Nucleus accumbens (tissue), 56 donors: ENCODE measurements at regions not wholly inside any gene's neighbourhood (a gene's known extent, or its start where the extent isn't known, plus 50 kb on each side); places are given as distances from the start of the nearest gene placed in this dataset.
"Not testable (repeated sequence)": the region's sequence is repeated elsewhere in the genome, so short reads cannot be mapped to it uniquely, and the experiment has no call there.

Source experiments
- DNase-seq, 56 donors: peaks; one replicate each; lab custom pipeline; 2025; lab: John Stamatoyannopoulos, UW

- no peak for DNase-seq
These were observed 109.6 kb downstream of the KLF5 start for GRCh38 chr13:73168226-73168952.

GRCh38 chr13:73167028-73167820 is 108.4 kb downstream of the KLF5 start:
- no peak for DNase-seq

- DNase-seq, result no peak
These were observed 107.4 kb downstream of the KLF5 start for GRCh38 chr13:73166204-73166603.

- no peak for DNase-seq
These were observed 104.4 kb downstream of the KLF5 start for GRCh38 chr13:73162912-73163911.

GRCh38 chr13:73160371-73161031 is 101.7 kb downstream of the KLF5 start:
- DNase-seq, result not testable (repeated sequence)

GRCh38 chr13:73158851-73159250 is 100.0 kb downstream of the KLF5 start:
- no peak for DNase-seq

- DNase-seq, result no peak
These were observed 98.2 kb downstream of the KLF5 start for GRCh38 chr13:73157031-73157430.

- DNase-seq, result no peak
These were observed 87.9 kb downstream of the KLF5 start for GRCh38 chr13:73146707-73147106.

- peak in 1 of 56 donors; percentile 0 for DNase-seq
These were observed 83.3 kb downstream of the KLF5 start for GRCh38 chr13:73142071-73142470.

GRCh38 chr13:73141292-73141771 is 82.5 kb downstream of the KLF5 start:
- DNase-seq, result no peak

GRCh38 chr13:73140801-73141200 is 82.0 kb downstream of the KLF5 start:
- DNase-seq, result no peak

- no peak for DNase-seq
These were observed 80.1 kb downstream of the KLF5 start for GRCh38 chr13:73138638-73139491.

- DNase-seq, result no peak
These were observed 79.5 kb downstream of the KLF5 start for GRCh38 chr13:73138276-73138637.

GRCh38 chr13:73136776-73137175 is 78.0 kb downstream of the KLF5 start:
- no peak for DNase-seq

GRCh38 chr13:73133531-73133930 is 74.7 kb downstream of the KLF5 start:
- DNase-seq, result no peak

- no peak for DNase-seq
These were observed 72.4 kb downstream of the KLF5 start for GRCh38 chr13:73131247-73131646.

GRCh38 chr13:73129023-73129422 is 70.2 kb downstream of the KLF5 start:
- DNase-seq, result no peak
